ENCODE measurements at regions not wholly inside any gene's neighbourhood (a gene's known extent, or its start where the extent isn't known, plus 50 kb on each side); places are given as distances from the start of the nearest gene placed in this dataset.
A peak's percentile ranks its signal among the peaks of the same experiment; 100 is the strongest.
"Not testable (repeated sequence)": the region's sequence is repeated elsewhere in the genome, so short reads cannot be mapped to it uniquely, and the experiment has no call there.

DNA sequence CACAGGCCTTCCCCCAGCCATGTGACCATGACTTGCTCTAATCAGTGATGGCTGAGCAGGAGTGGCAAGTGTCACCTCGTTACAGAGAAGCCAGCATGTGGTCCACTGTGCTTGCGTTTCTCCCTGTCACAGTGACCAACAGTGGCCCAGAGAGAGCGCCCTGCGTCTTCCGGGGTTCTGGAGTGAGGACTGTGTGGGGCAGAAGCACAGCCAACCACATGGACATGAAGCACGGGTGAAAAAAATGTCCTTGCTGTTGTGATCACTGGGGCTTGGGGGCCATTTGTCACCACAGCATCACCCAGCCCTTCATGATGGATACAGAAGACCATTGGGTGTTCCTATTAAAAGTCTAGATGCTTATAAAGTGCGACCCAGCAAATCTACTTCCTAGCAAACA is 174.6 kb upstream of the C14orf180 start:
- no peak for DNase-seq

DNA sequence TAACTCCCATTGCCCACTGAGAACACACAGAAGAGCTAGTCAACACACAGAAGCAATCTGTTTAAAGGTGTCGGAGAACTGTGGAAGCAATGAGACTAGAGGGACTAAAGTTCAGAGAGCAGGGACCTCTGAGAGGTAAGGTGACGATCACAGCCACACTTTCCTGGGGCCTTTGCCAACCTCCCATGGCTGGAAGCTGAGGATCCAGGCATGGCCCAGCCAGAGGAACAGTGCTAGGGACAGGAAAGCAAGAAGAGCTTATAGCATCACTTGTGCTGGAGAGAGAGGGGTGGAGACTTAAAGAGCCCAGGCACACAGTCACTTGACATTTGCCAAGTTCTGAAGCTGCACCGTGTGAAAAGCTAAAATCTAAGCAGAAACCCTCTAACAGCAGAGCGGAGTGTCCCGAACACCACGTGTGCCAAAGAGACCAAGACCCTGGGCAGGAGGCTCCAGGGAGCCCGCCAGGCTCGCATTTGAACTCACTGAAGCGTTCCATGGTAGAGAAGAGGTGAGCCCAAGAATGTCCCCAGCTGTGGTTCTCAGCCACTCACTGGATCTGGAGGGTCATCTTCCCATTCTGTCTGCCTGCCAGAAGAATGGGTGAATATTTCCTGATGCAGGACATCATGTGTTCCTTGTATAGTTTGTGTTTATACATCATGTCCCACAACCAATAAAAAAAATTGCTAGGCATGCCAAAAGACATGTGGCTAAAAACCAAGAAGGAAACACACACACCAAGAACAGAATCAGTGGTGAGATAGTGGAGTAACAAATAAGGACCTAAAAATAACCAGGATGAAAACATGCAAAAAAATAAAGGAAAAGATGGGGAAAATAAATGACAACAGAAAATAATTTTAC is 174.0 kb upstream of the C14orf180 start:
- no peak for DNase-seq

DNA sequence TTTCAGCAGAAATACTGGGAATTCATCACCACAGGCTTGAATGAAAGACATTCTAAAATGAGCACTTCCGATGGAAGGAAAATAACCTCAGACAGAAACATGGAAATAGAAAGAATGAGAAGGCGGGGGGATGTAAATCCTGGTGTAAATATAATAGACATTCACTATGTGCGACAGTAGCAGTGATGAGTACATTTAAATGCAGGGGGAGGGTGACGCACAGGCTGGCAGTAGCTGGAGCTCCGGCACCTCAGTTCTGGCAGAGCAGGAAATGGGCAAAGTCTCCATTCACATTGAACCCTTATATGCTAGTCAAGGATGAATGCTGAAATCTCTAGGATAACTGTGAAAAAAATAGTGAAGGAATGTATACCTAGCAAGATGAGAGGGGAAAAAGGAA is 172.7 kb upstream of the C14orf180 start:
- DNase-seq = no peak

DNA sequence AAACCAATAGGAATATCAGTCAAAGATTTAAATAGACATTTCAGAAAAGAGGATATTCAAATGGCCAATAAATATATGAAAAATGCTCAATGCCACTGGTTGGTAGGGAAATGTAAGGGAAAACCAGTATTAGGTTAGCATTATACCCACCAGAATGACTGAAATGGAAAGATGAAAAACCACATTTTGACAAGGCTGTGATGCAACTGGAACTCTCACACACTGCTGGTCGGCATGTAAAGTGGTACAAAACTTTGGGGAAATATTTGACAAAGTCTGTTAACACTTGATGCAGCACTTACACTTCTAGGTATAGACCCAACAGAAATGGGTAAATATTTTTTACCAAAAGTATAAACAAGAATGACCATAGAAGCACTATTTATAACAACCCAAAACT is 163.2 kb upstream of the C14orf180 start:
- no peak for DNase-seq

DNA sequence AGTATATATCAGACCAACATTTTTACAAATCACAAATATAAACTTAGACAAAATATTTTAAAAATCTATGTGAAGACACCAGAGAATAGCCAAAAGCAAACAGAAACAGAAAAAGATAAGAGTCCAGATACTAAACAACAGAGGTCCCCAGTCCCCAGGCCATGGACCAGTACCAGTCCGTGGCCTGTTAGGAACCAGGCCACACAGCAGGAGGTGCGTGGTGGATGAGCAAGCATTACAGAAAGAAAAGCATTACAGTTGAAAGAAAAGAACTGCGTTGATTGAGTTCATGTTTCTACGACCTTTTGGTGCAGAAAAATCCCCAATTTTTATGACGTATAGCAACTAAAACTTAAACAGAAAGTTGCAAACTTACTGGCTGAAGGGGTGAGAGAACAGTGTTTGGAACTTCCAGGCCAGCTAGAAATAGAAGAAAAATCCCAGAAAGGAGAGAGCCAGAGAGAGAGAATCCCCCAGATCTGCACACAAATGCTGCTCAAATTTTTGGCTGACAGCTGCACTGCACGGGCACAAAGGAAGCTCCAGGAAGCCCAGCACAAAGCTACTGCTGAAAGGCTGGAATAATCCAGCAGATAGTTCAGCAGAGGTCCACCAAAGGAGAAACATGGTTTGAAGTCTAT is 159.6 kb upstream of the C14orf180 start:
- DNase-seq = no peak

DNA sequence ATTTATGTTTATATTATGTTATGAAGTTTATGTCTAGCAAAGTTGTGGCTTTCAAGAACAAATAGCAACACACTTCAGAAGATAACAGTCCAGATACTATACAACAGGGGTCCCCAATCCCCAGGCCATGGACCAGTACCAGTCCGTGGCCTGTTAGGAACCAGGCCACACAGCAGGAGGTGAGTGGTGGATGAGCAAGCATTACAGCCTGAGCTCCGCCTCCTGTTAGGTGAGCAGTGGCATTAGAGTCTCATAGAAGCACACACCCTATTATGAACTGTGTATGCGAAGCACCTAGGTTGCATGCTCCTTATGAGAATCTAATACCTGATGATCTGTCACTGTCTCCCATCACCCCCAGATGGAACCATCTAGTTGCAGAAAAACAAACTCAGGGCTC is 159.0 kb upstream of the C14orf180 start:
- DNase-seq = not testable (repeated sequence)

DNA sequence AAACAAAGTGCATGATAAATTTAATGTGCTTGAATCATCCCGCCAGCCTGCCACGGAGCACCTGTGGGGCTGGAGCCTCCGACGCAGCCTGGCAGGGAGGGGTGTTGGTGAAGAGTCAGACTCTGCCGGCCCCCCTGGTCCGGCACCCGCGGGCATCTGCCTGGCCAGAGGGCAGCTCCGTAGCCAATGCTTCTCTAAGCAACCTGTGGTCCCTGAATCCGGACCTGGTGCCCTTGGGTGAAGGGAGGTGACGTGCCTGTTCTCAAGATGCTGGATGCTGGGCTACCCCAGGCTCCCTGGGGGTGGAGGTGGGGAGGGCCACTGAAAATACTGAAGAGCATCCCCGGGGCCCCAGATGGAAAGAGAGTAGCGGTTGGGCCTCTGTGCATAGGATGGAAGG is 158.6 kb upstream of the C14orf180 start:
- DNase-seq = no peak

DNA sequence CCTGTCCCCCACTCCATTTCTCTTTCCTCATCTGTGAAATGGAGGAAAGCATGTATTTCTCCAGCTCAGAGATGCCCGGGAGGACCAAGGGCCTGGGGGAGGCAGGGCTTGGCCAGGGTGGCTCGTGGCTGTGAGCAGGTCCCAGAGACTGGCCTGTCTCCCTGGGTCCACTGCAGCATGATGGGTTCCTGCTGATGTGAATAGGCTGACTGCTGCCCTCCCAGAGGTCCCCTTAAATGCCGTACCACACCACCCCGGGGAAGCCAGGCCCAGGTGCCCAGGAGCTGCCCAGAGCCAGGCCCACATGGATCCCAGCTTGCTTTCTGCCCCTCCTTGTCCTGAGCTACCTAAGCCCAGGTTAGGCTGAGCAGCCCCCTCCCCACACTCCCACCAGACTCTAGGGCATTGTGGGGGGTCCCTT is 158.2 kb upstream of the C14orf180 start:
- no peak for DNase-seq

DNA sequence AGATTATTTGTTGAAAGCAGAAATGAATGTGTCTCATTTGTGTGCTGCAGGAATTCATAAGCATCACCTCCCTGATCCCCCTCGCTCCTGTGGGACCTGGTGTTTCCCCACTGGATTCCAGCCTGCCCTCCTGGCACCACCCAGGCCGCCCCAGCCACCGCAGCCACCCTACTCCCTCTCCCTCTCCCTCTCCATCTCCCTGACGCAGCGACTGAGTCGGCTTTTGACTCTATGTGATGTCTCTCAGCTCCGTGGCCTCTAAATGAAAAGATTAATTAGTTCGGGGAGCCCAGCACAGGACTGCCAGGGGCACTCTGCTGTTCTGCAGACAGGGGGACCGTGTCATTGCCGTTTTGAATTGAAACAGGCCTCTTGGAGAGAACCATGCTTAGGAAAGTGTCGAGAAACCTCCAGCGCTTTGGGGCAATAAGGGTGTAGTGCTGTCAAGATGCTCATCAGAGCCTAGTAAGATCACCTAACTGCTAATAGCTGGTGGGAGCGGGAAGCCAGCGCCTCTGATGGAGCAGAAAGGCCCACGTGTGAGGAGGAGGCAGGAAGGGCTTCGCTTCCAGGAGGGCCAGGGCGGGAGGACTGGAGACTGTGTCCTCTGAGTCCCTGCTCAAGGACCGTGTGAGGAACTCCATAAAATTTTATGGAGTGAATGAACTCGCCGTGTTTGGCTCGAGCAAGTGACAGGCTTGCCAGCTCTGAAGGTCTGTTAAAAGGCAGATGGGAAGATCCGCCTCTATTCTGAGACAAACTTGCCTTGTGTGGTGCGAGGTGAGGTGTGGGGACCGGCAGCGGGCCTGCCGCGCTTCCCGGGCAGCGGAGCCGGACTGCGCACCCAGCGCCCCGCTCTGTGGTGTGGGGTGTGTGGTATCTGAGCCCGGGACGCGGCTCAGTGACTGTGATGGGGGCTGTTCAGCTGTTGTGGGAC is 157.4 kb upstream of the C14orf180 start:
- no peak for DNase-seq

DNA sequence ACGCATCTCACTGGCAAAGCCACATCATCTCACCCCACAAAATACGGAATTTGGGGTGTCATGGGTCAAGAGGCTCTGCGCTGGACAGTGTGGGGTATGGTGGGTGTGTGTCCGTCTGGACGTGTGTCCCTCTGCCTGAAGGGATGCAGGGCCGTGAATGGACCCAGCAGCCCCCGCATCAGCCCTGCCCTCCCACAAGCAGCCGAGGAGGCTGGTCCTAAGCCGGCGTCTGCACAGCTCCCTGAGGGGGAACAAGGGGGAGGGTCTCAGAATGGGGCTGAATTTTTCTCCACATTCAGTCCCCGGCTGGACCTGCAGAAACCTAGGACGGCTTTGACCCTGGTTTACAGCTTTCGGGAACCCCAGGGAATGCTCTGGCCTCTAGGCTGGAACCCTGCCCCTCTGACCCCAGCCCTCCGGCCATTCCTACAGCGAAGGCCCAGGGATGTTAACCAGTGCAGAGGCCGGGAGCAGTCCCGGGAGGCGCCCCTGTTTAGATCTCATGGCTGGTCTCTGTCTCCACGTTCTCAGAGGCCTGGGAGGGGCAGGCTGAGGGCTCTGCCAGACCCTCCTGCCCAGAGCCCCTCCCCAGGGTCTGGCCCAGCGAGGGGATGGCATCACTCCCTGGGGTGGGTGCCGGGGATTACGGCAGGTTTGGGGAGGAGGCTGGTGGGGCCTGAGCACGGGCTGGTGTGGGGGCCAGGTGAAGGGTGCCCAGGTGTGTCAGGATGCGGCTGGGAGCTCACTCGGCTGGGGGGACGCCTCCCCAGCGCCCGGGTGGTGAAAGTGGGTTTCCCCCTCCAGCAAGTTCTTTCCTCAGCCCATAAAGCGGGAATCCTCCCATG is 156.5 kb upstream of the C14orf180 start:
- no peak for DNase-seq

DNA sequence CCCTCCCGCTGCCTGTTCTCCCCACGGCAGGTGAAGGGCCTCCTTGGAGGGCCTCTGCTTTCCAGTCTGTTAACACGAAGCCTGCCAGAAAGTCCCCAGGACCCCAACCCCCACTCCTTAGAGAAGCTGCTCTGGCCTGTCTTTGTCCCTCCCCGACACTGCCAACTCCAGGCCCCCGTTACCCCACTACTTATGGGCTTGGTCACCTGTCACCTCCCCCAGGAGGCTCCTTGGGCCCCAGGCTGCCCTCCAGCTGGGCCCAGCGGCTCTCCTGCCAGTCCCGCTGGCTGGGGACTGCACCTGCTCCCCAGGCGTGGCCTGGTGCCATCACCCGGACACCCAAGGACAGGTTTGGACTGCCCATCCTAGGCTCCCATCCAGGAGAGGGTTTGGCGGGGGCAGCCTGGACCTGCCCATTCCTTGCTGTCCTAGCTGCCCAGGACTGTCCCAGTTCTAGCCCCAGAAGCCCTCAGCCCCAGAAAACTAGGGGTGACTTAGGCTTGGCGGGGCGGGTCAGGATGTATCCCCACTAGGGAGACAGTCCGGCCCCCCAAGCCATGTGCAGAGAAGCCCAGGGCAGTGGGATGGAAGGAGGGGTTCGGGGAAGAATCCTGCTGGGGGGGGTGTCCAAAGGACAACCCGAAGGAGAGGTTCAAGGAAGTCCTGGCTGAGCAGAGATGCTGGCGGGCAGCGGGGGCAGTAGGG is 155.7 kb upstream of the C14orf180 start:
- DNase-seq = no peak

DNA sequence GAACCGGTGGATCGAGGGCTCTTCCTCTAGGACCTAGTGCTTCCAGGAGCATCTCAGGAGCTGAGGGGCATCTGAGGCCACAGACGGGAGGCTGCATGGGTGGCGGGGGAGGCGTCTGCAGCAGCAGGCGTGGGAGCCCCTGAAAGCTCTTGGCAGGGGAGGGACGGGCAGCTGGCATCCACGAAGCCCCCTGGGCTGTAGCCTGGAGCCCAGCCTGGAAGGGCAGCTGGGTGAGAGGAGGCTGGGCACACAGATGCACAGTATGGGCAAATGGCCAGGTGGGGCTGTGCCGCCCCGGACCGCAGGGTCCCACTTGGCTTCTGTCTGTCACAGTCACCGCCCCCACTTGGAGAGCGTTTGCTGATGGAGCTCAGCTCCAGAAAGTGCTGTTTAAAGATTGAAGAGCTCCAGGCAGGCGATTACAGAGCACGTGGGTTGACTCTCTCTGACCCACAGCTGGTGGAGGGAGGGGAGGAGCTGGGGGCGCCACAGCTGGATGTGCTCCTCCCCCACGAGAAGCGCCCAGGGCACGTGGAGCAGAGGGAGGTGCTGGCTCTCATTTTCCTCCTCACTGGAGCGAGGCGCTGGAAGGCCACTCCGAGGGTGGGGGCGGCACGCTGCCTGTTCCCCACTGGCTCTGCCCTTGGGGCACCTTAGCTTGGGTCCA is 155.0 kb upstream of the C14orf180 start:
- DNase-seq = peak; percentile 73

DNA sequence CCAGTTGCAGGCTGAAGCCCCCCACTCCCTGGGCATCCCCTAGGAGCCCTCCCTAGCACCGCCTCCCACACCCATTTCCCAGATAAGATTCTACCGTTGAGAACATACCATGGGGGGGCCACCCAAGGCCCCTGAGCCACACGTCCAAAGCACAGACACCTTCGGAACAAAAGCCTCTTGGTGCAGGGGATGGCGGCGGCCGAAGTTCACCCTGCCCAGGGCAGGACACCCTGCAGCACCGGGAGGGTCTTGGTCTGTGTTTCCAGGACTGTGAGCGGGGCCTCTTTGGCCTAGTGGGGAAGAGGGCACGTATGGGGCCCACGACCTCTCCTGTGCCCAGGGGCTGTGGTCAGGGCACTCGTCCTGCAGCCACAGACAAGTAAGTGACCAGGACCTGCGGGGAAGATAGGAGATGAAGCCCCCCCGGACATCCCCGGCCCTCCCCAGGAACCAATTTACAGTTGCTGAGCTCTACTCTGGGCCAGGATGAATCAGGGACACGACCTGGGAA is 154.3 kb upstream of the C14orf180 start:
- no peak for DNase-seq

DNA sequence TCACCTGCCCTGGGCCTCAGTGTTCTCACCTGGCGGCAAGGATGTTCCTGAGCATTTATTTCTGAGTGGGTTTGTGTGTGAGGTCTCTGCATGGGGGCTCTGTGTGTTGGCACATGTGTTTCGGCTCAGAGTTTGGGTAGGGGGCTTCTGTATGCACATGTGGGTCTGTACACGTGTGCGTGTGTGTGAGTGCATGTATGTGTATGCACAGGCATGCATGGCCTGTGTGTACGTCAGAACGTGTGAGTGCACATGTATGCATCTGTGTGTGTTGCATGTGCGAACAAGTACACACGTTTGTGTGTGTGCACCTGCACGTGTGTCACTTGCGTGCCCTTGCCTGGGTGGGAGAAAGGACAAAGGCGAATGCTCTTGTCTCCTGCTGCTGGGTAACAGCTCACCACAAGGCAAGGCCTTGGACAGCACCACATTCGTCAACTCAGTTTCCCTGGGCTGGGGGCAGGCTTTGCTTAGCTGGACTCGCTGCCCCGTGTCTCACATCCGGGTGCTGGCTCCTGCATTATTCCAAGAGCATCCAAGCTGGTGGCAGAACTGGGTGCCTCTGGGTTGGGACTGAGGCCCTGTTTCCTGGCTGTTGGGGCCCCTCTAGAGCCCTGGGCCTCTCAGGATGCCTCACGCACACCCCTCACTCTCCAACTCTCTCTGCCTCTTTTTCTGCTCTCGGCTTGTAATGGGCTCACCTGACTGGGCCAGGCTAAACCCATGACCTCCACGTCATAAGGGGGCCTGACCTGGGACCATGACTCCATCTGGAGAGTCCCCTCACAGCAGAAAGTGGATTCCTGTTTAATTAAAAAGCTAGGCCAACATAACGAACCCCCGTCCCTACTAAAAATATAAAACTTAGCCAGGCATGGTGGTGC is 153.6 kb upstream of the C14orf180 start:
- DNase-seq = no peak

DNA sequence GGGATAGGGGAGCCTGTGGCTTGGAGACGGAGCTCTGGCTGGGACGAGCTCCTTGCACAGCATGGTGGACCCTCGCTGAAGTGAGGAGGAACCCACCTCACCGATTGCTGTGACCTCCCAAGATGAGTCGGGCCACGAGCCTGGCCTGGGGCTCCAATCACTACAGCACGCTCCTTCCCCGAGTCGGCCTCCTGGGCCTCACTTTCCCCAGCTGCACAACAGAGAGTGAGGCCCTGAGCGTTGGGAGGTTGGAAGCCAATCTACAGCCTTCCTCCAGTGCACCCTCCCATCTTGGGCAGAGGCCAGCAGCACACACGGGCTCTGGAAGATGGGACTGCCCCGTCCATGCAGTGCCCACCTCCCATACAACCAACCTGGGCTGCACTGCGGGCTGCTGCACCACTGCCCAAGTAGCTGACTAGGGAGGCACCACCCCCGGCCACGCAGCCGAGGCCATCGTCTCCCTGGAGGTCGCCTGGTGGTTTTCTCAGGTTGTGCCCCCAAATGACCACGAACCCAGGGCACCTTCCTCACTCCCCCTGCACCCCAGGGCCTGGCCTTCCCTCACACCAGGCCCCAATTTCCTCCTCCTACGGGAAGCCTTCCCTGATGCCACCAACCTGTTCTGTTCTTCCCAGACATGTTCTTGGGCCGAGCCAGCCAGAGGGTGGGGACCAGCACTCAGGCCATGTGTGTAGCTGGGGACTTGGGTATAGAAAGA is 152.3 kb upstream of the C14orf180 start:
- no peak for DNase-seq

DNA sequence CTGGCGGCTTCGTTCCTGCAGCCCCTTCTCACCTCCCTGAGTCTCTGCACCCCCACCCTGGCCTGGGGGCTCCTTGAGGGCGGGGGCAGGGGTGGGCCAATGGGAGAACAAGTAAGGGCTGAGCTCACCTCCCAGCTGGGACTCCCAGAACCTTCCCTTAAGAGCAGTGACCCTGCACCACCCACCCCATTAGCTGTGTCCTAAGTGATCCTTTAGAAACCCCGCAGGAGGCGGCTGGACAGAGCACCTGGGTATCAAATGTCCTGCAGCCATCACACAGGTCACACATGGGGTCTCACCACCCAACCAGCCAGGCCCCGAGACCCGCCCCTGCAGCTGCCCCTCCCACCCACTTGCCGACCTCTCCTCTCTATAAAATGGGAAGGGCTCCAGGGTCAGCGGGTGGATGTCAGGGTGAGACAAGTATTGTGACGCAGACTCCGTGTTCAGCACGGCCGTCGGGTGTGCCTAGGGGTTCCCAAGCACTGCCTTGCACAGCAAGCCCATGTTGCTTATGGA is 151.2 kb upstream of the C14orf180 start:
- DNase-seq = no peak

DNA sequence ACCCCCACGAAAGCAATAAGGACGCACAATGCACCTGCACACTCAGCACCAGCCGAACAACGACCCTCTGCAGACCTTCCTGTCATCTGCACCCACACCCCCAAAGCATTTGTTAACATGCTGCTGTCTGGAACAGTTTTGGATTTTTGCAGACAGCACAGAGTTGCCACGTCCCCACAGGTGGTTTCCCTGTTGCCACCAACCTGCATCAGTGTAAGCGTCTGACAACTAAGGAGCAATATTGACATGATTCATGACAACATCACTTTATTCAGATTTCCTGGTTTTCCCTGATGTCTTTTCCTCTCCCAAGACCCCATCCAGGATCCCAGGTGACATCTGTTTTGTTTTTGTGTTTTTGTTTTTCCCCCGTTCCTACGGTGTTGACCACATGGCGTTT is 150.7 kb upstream of the C14orf180 start:
- no peak for DNase-seq

DNA sequence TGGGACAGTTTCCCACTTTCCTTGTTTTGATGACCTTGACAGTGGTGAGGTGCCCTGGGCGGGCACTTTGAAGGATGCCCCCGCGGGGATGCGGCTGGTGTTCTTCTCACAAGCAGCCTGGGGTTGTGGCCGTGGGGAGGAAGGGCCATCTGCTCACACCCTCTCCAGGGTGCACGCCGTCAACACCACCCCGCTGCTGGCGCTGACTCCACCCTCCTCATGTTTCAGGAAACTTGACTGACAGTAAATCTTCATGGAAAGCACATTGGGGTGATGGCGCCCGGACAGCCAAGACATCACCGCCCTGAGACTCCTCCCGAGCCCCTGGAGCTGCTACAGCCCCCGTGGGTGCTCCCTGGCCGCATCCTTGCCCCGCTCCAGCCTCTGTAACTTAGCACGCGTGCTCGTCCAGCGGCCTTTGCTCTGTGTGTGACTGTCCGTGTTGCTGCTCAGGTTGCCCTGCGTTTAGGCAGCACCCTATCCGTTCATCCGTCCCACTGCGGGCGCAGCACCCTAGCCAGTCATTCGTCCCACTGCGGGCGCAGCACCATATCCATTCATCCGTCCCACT is 150.2 kb upstream of the C14orf180 start:
- no peak for DNase-seq
